Nephron (organoid): ENCODE measurements at regions not wholly inside any gene's neighbourhood (a gene's known extent, or its start where the extent isn't known, plus 50 kb on each side); places are given as distances from the start of the nearest gene placed in this dataset.

Experiments
- H3K27ac Mint-ChIP-seq, 3 experiments: 2 replicates each; pipeline ENCODE4 v1.8.0; 2020; ENCODE audit warnings: mixed read lengths in 3 of 3, mild to moderate bottlenecking in 2 of 3, moderate library complexity in 1 of 3
- H3K27me3 Mint-ChIP-seq: 2 replicates; pipeline ENCODE4 v1.8.0; 2021; ENCODE audit warnings: low read depth, mild to moderate bottlenecking, moderate library complexity, mixed read lengths
- H3K36me3 Mint-ChIP-seq: 2 replicates; pipeline ENCODE4 v1.8.0; 2020; ENCODE audit warnings: low read depth, mixed read lengths
- H3K4me1 Mint-ChIP-seq: 2 replicates; pipeline ENCODE4 v1.8.0; 2020; ENCODE audit warnings: mixed read lengths
- H3K4me3 Mint-ChIP-seq, 3 experiments: 2 replicates each; pipeline ENCODE4 v1.8.0; 2020; ENCODE audit warnings: mild to moderate bottlenecking in 3 of 3, mixed read lengths in 3 of 3, moderate library complexity in 2 of 3
- H3K9me3 Mint-ChIP-seq: 2 replicates; pipeline ENCODE4 v1.8.0; 2020; ENCODE audit warnings: mixed read lengths
- TF ChIP-seq, protein P1 (sequence below), 3 experiments: fragments of 200-600 bp; sonication (generic); IDR thresholded peaks; one replicate each; pipeline ENCODE4 v1.5.0; 2021; ENCODE audit warnings: antibody characterized with exemption in 3 of 3; ENCODE audit not compliant: unreplicated experiment in 3 of 3

DNA sequence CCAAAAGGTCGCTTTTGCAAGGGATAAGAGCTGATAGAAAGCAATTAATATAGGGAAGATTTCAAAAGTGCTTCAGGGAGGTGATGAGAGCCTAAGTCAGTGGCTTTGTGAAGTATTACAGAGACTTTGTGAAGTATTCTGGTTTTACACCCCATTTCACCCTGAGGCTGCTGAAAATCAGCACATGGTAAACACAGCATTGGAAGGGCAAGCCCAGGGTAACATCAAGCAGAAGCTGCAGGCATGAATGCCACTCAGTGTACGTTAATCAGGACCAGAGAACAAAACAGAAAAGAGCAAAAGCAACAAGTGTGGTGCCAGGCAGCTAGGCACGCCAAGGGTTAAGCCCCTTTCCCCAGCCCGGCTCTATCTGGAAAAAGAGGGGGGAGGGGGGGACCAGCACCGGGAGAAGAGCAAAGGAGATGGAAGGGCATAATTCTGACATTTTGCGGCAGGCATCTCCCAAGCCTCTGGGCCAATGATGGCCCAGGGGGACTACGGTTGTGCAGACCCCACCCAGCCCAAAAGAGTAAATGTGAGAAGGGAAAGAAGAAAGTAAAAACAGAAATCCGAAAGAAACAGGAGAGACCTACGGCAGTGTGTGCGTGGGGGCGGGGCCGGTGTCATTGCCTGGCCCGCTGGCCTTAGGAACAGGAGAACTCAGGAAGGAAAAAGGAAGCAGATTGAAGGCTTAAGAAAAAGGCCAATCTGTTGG, 58.9 kb downstream of the DHRS2 start:
- H3K27me3 Mint-ChIP-seq, result peaks cover 5% of the 10 kb centered on the region
- H3K36me3 Mint-ChIP-seq, result no peaks in the 10 kb centered on the region
- TF ChIP-seq, protein P1, sequence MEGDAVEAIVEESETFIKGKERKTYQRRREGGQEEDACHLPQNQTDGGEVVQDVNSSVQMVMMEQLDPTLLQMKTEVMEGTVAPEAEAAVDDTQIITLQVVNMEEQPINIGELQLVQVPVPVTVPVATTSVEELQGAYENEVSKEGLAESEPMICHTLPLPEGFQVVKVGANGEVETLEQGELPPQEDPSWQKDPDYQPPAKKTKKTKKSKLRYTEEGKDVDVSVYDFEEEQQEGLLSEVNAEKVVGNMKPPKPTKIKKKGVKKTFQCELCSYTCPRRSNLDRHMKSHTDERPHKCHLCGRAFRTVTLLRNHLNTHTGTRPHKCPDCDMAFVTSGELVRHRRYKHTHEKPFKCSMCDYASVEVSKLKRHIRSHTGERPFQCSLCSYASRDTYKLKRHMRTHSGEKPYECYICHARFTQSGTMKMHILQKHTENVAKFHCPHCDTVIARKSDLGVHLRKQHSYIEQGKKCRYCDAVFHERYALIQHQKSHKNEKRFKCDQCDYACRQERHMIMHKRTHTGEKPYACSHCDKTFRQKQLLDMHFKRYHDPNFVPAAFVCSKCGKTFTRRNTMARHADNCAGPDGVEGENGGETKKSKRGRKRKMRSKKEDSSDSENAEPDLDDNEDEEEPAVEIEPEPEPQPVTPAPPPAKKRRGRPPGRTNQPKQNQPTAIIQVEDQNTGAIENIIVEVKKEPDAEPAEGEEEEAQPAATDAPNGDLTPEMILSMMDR (IDR thresholded peaks at IDR 0.05; ENCODE audit: unreplicated experiment in 3 of 3), result no peak
- peaks cover 10% of the 10 kb centered on the region for H3K9me3 Mint-ChIP-seq
- peaks cover 4% of the 10 kb centered on the region for H3K4me1 Mint-ChIP-seq
- H3K4me3 Mint-ChIP-seq, result no peak overlapping the region
- H3K27ac Mint-ChIP-seq, result no peak overlapping the region

DNA sequence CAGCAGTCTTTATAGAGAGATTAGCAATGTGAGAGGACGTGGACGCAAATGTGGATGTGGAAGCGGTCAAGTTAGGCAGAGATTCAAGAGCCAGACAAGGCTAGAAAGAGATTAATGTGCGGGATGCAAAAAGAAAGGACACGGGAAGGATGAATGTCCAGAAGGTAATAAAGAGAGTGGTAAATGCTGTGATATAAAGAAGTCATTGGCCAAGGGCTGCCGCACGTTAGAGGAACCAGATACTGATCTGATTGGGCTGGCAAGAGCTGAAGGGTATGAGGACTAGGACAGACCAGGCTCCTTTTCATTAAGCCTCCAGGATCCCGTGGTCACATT, 59.5 kb downstream of the DHRS2 start:
- H3K9me3 Mint-ChIP-seq, result peaks cover 14% of the 10 kb centered on the region

DNA sequence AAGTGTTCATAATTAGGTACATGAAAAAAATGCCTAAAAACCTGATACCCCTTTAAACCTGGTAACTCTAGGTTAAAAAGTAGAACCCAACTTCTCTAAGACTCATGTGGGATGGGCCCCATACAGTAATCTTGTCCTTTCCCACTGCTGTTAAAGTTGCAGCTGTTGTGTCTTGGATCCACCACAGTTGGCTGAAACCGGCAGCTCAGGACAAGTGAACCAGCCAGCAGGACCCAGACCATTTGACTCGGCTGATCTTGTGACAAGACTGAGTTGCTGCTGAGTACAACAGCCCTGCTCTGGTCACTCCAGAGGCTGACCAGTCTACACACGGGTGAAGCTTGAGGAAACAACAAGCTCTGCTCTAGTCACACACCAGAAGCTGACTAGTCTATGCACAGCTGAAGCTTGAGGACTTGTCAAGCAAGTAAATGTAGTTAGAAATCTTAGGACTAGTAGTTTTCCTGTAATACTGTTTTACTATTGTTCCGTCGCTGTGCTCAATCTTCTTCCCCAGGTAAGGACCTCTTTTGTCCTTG, 60.6 kb downstream of the DHRS2 start:
- no peaks in the 10 kb centered on the region for H3K36me3 Mint-ChIP-seq

More for the DNA sequence above, 59.5 kb downstream of the DHRS2 start:
- H3K4me1 Mint-ChIP-seq, result peaks cover 4% of the 10 kb centered on the region
- H3K27ac Mint-ChIP-seq, result no peak overlapping the region
- TF ChIP-seq, protein P1 (IDR thresholded peaks at IDR 0.05; ENCODE audit: unreplicated experiment in 3 of 3), result no peak
- no peak overlapping the region for H3K4me3 Mint-ChIP-seq
- no peaks in the 10 kb centered on the region for H3K36me3 Mint-ChIP-seq
- H3K27me3 Mint-ChIP-seq, result peaks cover 4% of the 10 kb centered on the region

DNA sequence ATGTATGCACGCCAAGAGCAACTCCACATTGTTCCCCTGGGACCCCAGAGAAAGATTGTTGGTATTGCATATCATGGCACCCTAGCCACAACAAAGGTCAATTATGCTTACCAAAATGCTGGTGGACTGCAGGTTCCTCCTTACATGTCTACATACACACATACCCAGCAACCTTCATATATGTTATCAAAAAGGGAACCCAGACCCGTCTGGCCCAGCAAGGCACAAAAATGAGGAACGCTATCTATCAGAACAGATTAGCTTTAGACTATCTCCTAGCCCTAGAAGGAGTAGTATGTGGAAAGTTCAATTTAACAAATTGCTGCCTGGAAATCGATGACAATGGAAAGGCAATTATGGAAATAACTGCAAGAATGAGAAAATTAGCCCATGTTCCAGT, 61.5 kb downstream of the DHRS2 start:
- no peaks in the 10 kb centered on the region for H3K27me3 Mint-ChIP-seq
- H3K4me1 Mint-ChIP-seq, result no peaks in the 10 kb centered on the region
- H3K9me3 Mint-ChIP-seq, result peaks cover 16% of the 10 kb centered on the region
- no peaks in the 10 kb centered on the region for H3K36me3 Mint-ChIP-seq
- H3K4me3 Mint-ChIP-seq, result no peak overlapping the region
- TF ChIP-seq, protein P1 (IDR thresholded peaks at IDR 0.05; ENCODE audit: unreplicated experiment in 3 of 3), result no peak
- H3K27ac Mint-ChIP-seq, result no peak overlapping the region

More for the DNA sequence above, 60.6 kb downstream of the DHRS2 start:
- Mint-ChIP-seq H3K27me3 (no peaks in the 10 kb centered on the region), H3K9me3 (peaks cover 12% of the 10 kb centered on the region), H3K4me3 (no peak overlapping the region), H3K4me1 (peaks cover 4% of the 10 kb centered on the region), H3K27ac (no peak overlapping the region)
- TF ChIP-seq, protein P1 (IDR thresholded peaks at IDR 0.05; ENCODE audit: unreplicated experiment in 3 of 3), result no peak

DNA sequence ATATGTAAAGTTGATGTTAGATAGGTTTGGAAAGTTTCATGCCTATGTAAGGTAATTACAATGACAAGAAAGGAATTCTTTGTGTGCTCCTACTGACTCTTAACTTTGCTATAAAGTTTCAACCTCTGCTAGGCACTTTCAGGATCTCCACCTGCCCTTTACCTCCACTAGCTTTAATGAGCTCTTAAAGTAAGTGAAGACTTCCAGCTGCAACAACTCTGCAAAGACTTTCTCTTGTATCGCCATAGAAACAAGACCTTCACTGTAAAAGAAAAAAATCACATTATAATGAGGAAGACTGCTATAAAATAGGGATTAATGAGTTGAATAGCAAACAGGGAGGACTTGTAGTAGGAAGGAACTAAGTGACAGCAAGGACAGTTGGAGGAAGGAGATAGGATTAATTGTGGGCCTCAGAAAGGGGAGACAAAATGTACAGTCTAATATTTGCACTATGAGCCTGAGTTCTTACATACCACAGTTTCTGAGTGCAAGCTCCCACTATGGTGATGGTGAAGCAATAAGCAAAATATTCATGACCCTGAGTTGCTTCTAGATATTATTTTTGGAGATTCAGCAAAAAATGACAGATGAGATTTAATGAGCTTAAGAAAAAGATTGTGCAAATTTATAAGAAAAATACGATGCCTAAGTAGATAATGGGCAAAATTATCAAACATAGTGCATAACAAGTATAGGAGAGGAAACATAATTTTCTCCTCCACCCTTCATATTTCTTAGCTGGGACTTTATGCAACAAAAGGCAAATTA, 66.7 kb downstream of the DHRS2 start:
- H3K27me3 Mint-ChIP-seq, result peaks cover 8% of the 10 kb centered on the region
- no peaks in the 10 kb centered on the region for H3K36me3 Mint-ChIP-seq
- TF ChIP-seq, protein P1 (IDR thresholded peaks at IDR 0.05; ENCODE audit: unreplicated experiment in 3 of 3), result no peak
- peak overlapping the region in 1 of 3 experiments; percentile 25 for H3K27ac Mint-ChIP-seq
- H3K4me3 Mint-ChIP-seq, result no peak overlapping the region
- H3K9me3 Mint-ChIP-seq, result peaks cover 42% of the 10 kb centered on the region
- H3K4me1 Mint-ChIP-seq, result no peaks in the 10 kb centered on the region
